ENCODE measurements at regions not wholly inside any gene's neighbourhood (a gene's known extent, or its start where the extent isn't known, plus 50 kb on each side); places are given as distances from the start of the nearest gene placed in this dataset. TPM values are rescaled to one million over a fixed set of nuclear protein-coding genes. Genes with fewer than 3 reads are reported as not detected.

- intact Hi-C loops (cut with DNase I): no loop called here
- H3K9me3 ChIP-seq: no peaks in the 10 kb centered on the region
- H3K4me3 ChIP-seq: no peak overlapping the region
- H3K27me3 ChIP-seq: no peaks in the 10 kb centered on the region
- DNase-seq: no peak
- H3K4me1 ChIP-seq: no peaks in the 10 kb centered on the region
- ATAC-seq: no peak
- no peak for TF ChIP-seq POLR2A (IDR thresholded peaks at IDR 0.05)
- no peak for TF ChIP-seq CTCF (IDR thresholded peaks at IDR 0.05)
- WGBS, 2 donors: 79 to 83% methylated on average over 4 of the region's 4 CpGs
- no peak overlapping the region for H3K27ac ChIP-seq
- H3K36me3 ChIP-seq (replicated peaks in 1 of 2; ENCODE audit: insufficient read depth in 1 of 2, low read depth in 2 of 2): no peaks in the 10 kb centered on the region
Observed at GRCh38 chr14:62632771-62633170, 412.5 kb downstream of the KCNH5 start.

GRCh38 chr14:62645649-62646048 lies 399.6 kb downstream of the KCNH5 start:
- Histone ChIP-seq H3K27me3 (no peaks in the 10 kb centered on the region), H3K9me3 (no peaks in the 10 kb centered on the region), H3K36me3 (replicated peaks in 1 of 2; ENCODE audit: insufficient read depth in 1 of 2, low read depth in 2 of 2) (no peaks in the 10 kb centered on the region), H3K4me1 (no peaks in the 10 kb centered on the region), H3K27ac (no peak overlapping the region), H3K4me3 (no peak overlapping the region)
- 38 to 49% methylated on average over 3 of the region's 3 CpGs for WGBS, 2 donors
- intact Hi-C loops (cut with DNase I): no loop called here
- ATAC-seq (no peak), DNase-seq (no peak)
- no peak for TF ChIP-seq CTCF (IDR thresholded peaks at IDR 0.05)
- no peak for TF ChIP-seq POLR2A (IDR thresholded peaks at IDR 0.05)

Small RNA genes lying in the stretch of these regions (small RNA-seq; reads per million reads assigned to genes)
- gene AL389895.1: not detected

All from body of pancreas (tissue), 4 donors.